C4-2B (cell line): ENCODE measurements at regions not wholly inside any gene's neighbourhood (a gene's known extent, or its start where the extent isn't known, plus 50 kb on each side); places are given as distances from the start of the nearest gene placed in this dataset.

ENCODE experiments used
- ZFX ChIP-seq: fragments of 450-650 bp; IDR thresholded peaks from 2 replicates; pipeline ENCODE4 v1.6.1; 2017
- TF ChIP-seq, protein P1 (sequence below): fragments of 450-650 bp; conservative IDR thresholded peaks from 2 replicates; pipeline ENCODE4 v1.5.1; 2017; ENCODE audit warnings: mild to moderate bottlenecking

DNA sequence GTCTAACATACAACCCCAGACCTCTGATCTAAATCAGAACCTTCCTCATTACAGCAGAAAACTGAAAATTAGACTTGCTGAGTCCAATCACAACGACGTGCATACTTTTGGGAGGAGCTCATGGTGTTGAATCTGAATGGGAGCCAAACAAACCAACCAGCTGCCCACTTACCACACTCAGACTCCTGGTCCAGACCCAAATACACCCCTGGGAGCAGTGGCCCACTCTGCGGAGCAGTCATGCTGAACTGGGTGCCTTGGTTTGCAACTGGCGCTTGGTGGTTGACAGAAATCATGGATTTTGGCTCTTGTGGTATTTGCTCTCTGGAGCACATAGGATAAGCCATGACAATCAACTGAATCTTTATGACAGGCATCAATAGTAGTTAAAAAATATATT is 253.6 kb upstream of the TNP1 start:
- no peak for TF ChIP-seq ZFX
- TF ChIP-seq, protein P1, sequence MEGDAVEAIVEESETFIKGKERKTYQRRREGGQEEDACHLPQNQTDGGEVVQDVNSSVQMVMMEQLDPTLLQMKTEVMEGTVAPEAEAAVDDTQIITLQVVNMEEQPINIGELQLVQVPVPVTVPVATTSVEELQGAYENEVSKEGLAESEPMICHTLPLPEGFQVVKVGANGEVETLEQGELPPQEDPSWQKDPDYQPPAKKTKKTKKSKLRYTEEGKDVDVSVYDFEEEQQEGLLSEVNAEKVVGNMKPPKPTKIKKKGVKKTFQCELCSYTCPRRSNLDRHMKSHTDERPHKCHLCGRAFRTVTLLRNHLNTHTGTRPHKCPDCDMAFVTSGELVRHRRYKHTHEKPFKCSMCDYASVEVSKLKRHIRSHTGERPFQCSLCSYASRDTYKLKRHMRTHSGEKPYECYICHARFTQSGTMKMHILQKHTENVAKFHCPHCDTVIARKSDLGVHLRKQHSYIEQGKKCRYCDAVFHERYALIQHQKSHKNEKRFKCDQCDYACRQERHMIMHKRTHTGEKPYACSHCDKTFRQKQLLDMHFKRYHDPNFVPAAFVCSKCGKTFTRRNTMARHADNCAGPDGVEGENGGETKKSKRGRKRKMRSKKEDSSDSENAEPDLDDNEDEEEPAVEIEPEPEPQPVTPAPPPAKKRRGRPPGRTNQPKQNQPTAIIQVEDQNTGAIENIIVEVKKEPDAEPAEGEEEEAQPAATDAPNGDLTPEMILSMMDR, result no peak
